GM19025 (cell line): ENCODE measurements at regions not wholly inside any gene's neighbourhood (a gene's known extent, or its start where the extent isn't known, plus 50 kb on each side); places are given as distances from the start of the nearest gene placed in this dataset.

Experiments
- ATAC-seq: cut with Tn5 transposase; IDR thresholded peaks from one replicate; pipeline ENCODE4 v1.9.1; 2021; ENCODE audit warnings: mild to moderate bottlenecking, low read depth, moderate library complexity; ENCODE audit not compliant: unreplicated experiment

- ATAC-seq = no peak
Measured at GRCh38 chr1:232267837-232268598, 361.9 kb downstream of the SIPA1L2 start.

- no peak for ATAC-seq
Measured at GRCh38 chr1:232267092-232267836, 362.7 kb downstream of the SIPA1L2 start.

GRCh38 chr1:232263452-232263851, 366.5 kb downstream of the SIPA1L2 start:
- no peak for ATAC-seq

- no peak for ATAC-seq
Measured at GRCh38 chr1:232262991-232263390, 366.9 kb downstream of the SIPA1L2 start.

- ATAC-seq = no peak
Measured at GRCh38 chr1:232260861-232261260, 369.1 kb downstream of the SIPA1L2 start.

- ATAC-seq = no peak
Measured at GRCh38 chr1:232260045-232260444, 369.9 kb downstream of the SIPA1L2 start.

GRCh38 chr1:232259333-232259732, 370.6 kb downstream of the SIPA1L2 start:
- no peak for ATAC-seq

- ATAC-seq = no peak
Measured at GRCh38 chr1:232252546-232253118, 377.3 kb downstream of the SIPA1L2 start.

- no peak for ATAC-seq
Measured at GRCh38 chr1:232250838-232251237, 379.1 kb downstream of the SIPA1L2 start.

- ATAC-seq = no peak
Measured at GRCh38 chr1:232249861-232250777, 379.8 kb downstream of the SIPA1L2 start.

- no peak for ATAC-seq
Measured at GRCh38 chr1:232249339-232249738, 380.6 kb downstream of the SIPA1L2 start.

- no peak for ATAC-seq
Measured at GRCh38 chr1:232248276-232248820, 381.6 kb downstream of the SIPA1L2 start.

- no peak for ATAC-seq
Measured at GRCh38 chr1:232247669-232248068, 382.3 kb downstream of the SIPA1L2 start.

GRCh38 chr1:232244426-232244825, 385.5 kb downstream of the SIPA1L2 start:
- ATAC-seq = no peak

- ATAC-seq = no peak
Measured at GRCh38 chr1:232239998-232240397, 389.9 kb downstream of the SIPA1L2 start.

- ATAC-seq = no peak
Measured at GRCh38 chr1:232239522-232239921, 390.4 kb downstream of the SIPA1L2 start.

- no peak for ATAC-seq
Measured at GRCh38 chr1:232238009-232238408, 391.9 kb downstream of the SIPA1L2 start.

- ATAC-seq = no peak
Measured at GRCh38 chr1:232227306-232227705, 402.6 kb downstream of the SIPA1L2 start.

GRCh38 chr1:232226197-232226712, 403.7 kb downstream of the SIPA1L2 start:
- no peak for ATAC-seq
